Right lobe of liver (tissue), 6 donors: ENCODE measurements at regions not wholly inside any gene's neighbourhood (a gene's known extent, or its start where the extent isn't known, plus 50 kb on each side); places are given as distances from the start of the nearest gene placed in this dataset.

Experiments used
- ATAC-seq, 4 donors: fragments of 200-7000 bp; cut with Tn5 transposase; one replicate each; pipeline ENCODE4 v1.9.1; 2020; ENCODE audit warnings: mild to moderate bottlenecking in 4 of 4, moderate library complexity in 4 of 4
- DNase-seq, 3 donors: peaks; one replicate each; pipeline ENCODE4 v3.0.0-alpha.2; 2020
- H3K27ac ChIP-seq, 3 donors: fragments of 200-600 bp; one replicate each; pipeline ENCODE4 v1.8.0; 2022
- H3K27me3 ChIP-seq, 2 donors: fragments of 200-600 bp; one replicate each; pipeline ENCODE4 v1.8.0; 2022
- H3K36me3 ChIP-seq, 4 donors: fragments of 200-600 bp; sonication (generic) in 1 of 4; one replicate each; pipeline versions ENCODE4 v1.5.1 to v1.8.0; 2017 to 2022; ENCODE audit warnings: control low read depth in 1 of 4
- H3K4me1 ChIP-seq, 4 donors: fragments of 200-600 bp; sonication (generic) in 1 of 4; one replicate each; pipeline versions ENCODE4 v1.5.1 to v1.8.0; 2017 to 2022; ENCODE audit warnings: control low read depth in 1 of 4
- H3K4me3 ChIP-seq, 3 donors: fragments of 200-600 bp; one replicate each; pipeline ENCODE4 v1.8.0; 2022
- H3K9me3 ChIP-seq, 4 donors: fragments of 200-600 bp; sonication (generic) in 1 of 4; one replicate each; pipeline versions ENCODE4 v1.5.1 to v1.8.0; 2017 to 2022; ENCODE audit warnings: control low read depth in 1 of 4
- POLR2A ChIP-seq: fragments of 450-650 bp; IDR thresholded peaks from one replicate; pipeline ENCODE4 v1.6.1; 2017; ENCODE audit warnings: antibody characterized with exemption, mild to moderate bottlenecking
- WGBS: methylation state at CpG from one replicate; pipeline ENCODE4 v1.1.6; 2018; ENCODE audit warnings: low coverage, low lambda C conversion rate; ENCODE audit not compliant: insufficient coverage; ENCODE audit errors: missing lambda C conversion rate; 5-methylcytosine and 5-hydroxymethylcytosine counted together
- intact Hi-C, 2 donors: fragments of 100-400 bp; cut with DNase I; formaldehyde crosslinking; loops; one replicate each; pipeline versions ENCODE4 v1.11.2 to v1.14.1; 2022
- TF ChIP-seq, protein P1 (sequence below), 4 donors: fragments of 200-600 bp in 3 of 4; fragments of 450-650 bp in 1 of 4; IDR thresholded peaks; one replicate each; pipeline versions ENCODE4 v1.5.1 to v1.8.0; 2016 to 2022; ENCODE audit warnings: antibody characterized with exemption in 4 of 4, mild to moderate bottlenecking in 2 of 4
- donor health status: DM: no; HTN: yes; CAD: no.
- donor health status: DM: no; HTN: no; CAD: no.
- donor health status: DM: no; HTN: no; CAD: no.
- donor health status: DM: no; HTN: yes; CAD: no.
- donor health status: DM: no; HTN: yes; CAD: no.

DNA sequence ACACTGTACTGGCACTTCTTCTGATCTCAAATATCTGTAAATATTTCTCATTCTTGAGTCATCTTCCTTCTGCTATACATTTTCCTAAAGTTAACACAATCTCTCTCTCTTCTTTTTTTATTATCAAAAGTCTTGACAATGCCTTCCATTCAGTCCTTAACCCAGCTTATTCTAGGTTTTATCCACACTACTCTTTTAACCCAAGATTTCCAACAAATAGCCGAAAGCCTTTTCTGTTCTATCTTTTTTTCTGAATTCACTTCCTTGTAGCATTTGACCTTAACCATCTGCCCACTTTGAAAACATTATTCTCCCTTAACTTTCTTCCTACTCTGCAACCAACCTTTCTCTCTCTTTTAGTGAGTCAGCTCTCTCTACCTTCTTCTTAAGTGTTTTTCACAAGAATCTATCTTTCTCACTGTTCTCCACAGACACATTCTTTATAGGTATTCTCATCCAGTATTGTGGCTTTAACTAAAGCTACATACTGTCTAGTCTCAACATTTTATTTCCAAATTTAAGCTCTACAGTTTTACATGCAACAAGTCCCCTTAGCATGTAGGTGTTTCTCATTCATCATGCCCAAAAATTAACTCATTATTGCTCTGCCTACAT lies 915.6 kb downstream of the KCNMA1 start:
- WGBS: 62% methylated on average over 1 of the region's 1 CpG
- ATAC-seq: no peak
- TF ChIP-seq, protein P1, sequence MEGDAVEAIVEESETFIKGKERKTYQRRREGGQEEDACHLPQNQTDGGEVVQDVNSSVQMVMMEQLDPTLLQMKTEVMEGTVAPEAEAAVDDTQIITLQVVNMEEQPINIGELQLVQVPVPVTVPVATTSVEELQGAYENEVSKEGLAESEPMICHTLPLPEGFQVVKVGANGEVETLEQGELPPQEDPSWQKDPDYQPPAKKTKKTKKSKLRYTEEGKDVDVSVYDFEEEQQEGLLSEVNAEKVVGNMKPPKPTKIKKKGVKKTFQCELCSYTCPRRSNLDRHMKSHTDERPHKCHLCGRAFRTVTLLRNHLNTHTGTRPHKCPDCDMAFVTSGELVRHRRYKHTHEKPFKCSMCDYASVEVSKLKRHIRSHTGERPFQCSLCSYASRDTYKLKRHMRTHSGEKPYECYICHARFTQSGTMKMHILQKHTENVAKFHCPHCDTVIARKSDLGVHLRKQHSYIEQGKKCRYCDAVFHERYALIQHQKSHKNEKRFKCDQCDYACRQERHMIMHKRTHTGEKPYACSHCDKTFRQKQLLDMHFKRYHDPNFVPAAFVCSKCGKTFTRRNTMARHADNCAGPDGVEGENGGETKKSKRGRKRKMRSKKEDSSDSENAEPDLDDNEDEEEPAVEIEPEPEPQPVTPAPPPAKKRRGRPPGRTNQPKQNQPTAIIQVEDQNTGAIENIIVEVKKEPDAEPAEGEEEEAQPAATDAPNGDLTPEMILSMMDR (IDR thresholded peaks at IDR 0.05): no peak
- DNase-seq: no peak
- Histone ChIP-seq H3K36me3 (no peaks in the 10 kb centered on the region), H3K27me3 (no peaks in the 10 kb centered on the region), H3K4me1 (no peaks in the 10 kb centered on the region), H3K9me3 (no peaks in the 10 kb centered on the region), H3K27ac (no peak overlapping the region), H3K4me3 (no peak overlapping the region)
- intact Hi-C loops: no loop called here

DNA sequence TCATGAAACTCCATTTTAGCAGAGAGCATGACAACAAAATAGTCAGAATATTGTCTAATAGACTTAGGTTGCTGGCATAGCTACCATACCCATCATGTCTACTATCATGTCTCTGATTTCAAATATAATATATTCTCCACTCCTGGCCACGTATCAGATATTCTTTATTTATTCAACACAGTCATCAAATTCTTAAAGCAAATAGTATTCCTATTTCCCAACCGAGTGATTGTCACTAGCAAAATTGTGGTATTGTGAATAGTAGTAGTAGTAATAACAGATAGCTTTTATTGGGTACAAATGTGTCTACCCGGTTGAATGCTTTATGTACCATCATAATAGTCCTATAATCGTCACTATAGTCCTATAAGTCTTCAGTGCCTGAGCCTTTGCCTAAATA lies 918.6 kb downstream of the KCNMA1 start:
- TF ChIP-seq, protein P1 (IDR thresholded peaks at IDR 0.05): no peak
- no peak for TF ChIP-seq POLR2A
- no peaks in the 10 kb centered on the region for H3K9me3 ChIP-seq
- no peaks in the 10 kb centered on the region for H3K27me3 ChIP-seq
- no peak overlapping the region for H3K27ac ChIP-seq
- intact Hi-C loops: no loop called here
- no peak for DNase-seq
- 38% methylated on average over 4 of the region's 4 CpGs for WGBS
- H3K4me1 ChIP-seq: no peaks in the 10 kb centered on the region
- no peak for ATAC-seq
- no peak overlapping the region for H3K4me3 ChIP-seq
- H3K36me3 ChIP-seq: no peaks in the 10 kb centered on the region

DNA sequence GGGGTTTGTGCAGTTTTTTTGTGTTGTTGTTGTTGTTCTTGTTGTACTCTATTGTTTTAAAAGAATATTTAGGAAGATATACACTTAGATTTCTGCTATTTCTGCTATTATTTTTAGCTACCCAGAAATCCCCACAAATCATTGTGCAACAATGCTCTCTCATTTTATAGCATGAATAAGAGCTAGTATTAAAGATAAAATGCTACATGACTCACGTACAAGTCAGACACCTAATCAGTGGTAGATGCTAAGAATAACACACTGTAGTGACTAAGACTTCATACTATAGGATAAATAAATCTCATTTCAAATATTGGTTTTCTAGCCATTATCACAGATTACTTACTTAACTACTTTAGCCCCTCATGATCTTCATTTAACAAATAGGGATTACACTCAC lies 920.5 kb downstream of the KCNMA1 start:
- Histone ChIP-seq H3K27me3 (no peaks in the 10 kb centered on the region), H3K4me1 (no peaks in the 10 kb centered on the region), H3K9me3 (no peaks in the 10 kb centered on the region), H3K36me3 (no peaks in the 10 kb centered on the region), H3K4me3 (no peak overlapping the region), H3K27ac (no peak overlapping the region)
- ATAC-seq (no peak), DNase-seq (no peak)
- intact Hi-C loops: no loop called here
- no peak for TF ChIP-seq POLR2A
- TF ChIP-seq, protein P1 (IDR thresholded peaks at IDR 0.05): no peak
- 55% methylated on average over 1 of the region's 1 CpG for WGBS

DNA sequence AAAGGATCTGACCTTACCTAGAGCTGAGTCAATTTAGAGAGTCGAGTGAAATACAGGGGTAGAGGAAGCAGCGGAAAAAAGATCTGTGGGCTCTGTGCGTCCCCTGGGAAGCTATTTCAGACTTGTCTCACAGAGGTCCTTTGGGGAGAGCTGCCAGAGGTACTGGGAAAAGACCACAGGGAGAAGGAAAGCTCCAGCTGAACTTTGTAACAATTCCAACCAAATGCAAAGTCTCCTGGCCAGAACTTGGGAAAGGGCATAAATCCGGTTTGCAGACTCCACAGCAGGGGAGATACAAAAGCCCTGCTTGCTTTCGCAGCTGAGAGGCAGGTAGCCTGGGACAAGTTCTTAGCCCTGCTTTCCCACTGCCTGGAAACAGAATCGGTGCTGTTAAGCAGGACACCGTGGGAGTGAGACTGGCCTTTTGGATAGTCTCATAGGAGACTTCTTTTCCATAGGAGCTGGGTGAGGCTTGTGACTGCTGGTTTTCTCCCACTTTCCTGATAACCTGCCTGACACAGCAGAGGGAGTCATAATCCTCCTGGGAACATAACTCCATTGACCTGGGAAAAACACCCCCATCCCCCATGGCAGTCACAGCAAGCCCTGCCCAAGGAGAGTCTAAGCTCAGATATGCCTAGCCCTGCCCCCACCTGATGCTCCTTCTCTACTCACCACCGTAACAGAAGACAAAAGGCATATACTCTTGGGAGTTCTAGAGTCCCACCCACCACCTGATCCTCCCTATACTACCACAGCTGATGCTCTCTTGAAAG lies 926.2 kb downstream of the KCNMA1 start:
- TF ChIP-seq, protein P1 (IDR thresholded peaks at IDR 0.05): no peak
- TF ChIP-seq POLR2A: no peak
- no peaks in the 10 kb centered on the region for H3K9me3 ChIP-seq
- no peaks in the 10 kb centered on the region for H3K36me3 ChIP-seq
- H3K4me1 ChIP-seq: no peaks in the 10 kb centered on the region
- no peaks in the 10 kb centered on the region for H3K27me3 ChIP-seq
- H3K4me3 ChIP-seq: no peak overlapping the region
- ATAC-seq: no peak
- no peak overlapping the region for H3K27ac ChIP-seq
- 53% methylated on average over 5 of the region's 8 CpGs for WGBS
- intact Hi-C loops: no loop called here
- no peak for DNase-seq
